ENCODE measurements at regions not wholly inside any gene's neighbourhood (a gene's known extent, or its start where the extent isn't known, plus 50 kb on each side); places are given as distances from the start of the nearest gene placed in this dataset.

GRCh38 chrX:69094977-69095669 is 70.1 kb downstream of the PJA1 start:
- Mint-ChIP-seq H3K4me3 (no peak overlapping the region), H3K27ac (no peak overlapping the region), H3K4me1 (ENCODE audit: low read depth) (no peaks in the 10 kb centered on the region), H3K36me3 (ENCODE audit: insufficient read depth in 2 of 2) (no peaks in the 10 kb centered on the region), H3K27me3 (ENCODE audit: low read depth) (no peaks in the 10 kb centered on the region), H3K9me3 (no peaks in the 10 kb centered on the region)
- DNase-seq (no peak), ATAC-seq (replicated peaks in 1 of 2) (no peak)

DNA sequence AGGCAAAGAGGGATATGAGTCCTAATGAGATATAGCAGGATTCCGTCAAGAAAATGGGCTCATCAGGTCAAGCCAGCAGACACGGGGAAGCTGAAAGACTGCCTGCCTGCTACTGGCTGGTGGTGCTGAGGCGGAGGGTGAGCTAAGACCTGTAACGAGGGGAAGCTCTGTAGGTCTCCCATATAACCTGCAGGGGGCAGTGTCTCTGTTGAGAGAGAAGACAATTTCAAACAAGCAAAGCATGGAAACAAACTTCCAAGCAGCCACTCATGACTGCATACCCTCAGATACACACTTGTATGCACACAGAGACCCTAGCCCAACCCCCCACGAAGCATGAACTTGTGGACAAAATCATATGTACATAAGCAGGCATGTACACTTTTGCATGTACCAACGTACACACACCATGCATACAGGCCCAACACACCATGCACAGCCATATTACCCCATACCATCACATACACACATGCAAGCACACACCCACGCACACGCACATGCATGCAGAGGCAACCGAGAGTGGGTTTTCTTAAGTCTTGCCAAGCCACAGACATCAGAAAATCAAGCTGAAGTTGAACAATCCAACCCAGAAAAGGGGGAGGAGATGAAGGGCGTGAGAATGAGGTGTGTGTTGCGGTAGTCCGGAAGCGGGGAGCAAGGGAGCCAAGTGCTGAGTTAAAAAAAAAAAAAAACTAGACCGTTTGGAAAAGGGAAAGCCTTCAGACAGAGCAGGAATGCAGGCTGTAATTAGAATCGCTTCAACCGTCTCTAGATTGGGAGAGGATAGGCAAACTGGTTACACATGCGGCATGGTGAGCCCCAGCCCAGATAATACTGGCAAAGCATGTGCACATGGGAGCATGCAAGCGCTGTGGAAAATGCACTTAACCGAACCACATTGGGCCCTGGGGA is 71.0 kb downstream of the PJA1 start:
- Mint-ChIP-seq H3K9me3 (no peaks in the 10 kb centered on the region), H3K27me3 (ENCODE audit: low read depth) (no peaks in the 10 kb centered on the region), H3K27ac (no peak overlapping the region), H3K36me3 (ENCODE audit: insufficient read depth in 2 of 2) (no peaks in the 10 kb centered on the region), H3K4me3 (no peak overlapping the region), H3K4me1 (ENCODE audit: low read depth) (no peaks in the 10 kb centered on the region)
- peak; percentile 33 to 34 for DNase-seq
- ATAC-seq (replicated peaks in 1 of 2), result peak; percentile 45 to 47

GRCh38 chrX:69090022-69090421 is 75.2 kb downstream of the PJA1 start:
- no peak for DNase-seq
- Mint-ChIP-seq H3K4me3 (no peak overlapping the region), H3K9me3 (no peaks in the 10 kb centered on the region), H3K27me3 (ENCODE audit: low read depth) (peaks cover 3% of the 10 kb centered on the region), H3K36me3 (ENCODE audit: insufficient read depth in 2 of 2) (no peaks in the 10 kb centered on the region), H3K4me1 (ENCODE audit: low read depth) (no peaks in the 10 kb centered on the region), H3K27ac (no peak overlapping the region)
- ATAC-seq (replicated peaks in 1 of 2), result no peak

DNA sequence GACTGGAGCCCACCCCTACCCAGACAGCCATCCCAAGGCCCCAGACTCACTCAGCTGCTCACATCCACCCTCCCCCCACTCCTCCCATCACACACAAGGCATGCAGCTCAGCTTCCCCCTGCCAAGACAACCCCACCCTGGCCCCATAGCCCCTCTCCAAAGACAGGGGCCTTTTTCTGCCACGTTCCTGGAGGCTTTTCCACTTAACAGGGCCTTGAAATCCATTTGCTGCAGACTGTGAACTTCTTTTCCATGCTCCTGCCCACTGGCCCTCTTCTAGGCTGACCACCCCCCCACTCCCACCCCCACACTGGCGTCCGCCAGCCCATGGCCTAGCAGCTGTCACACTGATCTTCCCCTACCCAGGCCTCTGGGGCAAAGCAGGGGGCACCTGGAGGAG is 76.0 kb downstream of the PJA1 start:
- no peak overlapping the region for H3K27ac Mint-ChIP-seq
- H3K4me3 Mint-ChIP-seq, result no peak overlapping the region
- ATAC-seq (replicated peaks in 1 of 2), result no peak
- peaks cover 8% of the 10 kb centered on the region for H3K27me3 Mint-ChIP-seq (ENCODE audit: low read depth)
- DNase-seq, result no peak
- no peaks in the 10 kb centered on the region for H3K9me3 Mint-ChIP-seq
- no peaks in the 10 kb centered on the region for H3K4me1 Mint-ChIP-seq (ENCODE audit: low read depth)
- H3K36me3 Mint-ChIP-seq (ENCODE audit: insufficient read depth in 2 of 2), result no peaks in the 10 kb centered on the region

GRCh38 chrX:69088171-69088938 is 76.9 kb downstream of the PJA1 start:
- no peak for ATAC-seq (replicated peaks in 1 of 2)
- H3K27me3 Mint-ChIP-seq (ENCODE audit: low read depth), result peaks cover 8% of the 10 kb centered on the region
- H3K4me3 Mint-ChIP-seq, result no peak overlapping the region
- no peaks in the 10 kb centered on the region for H3K4me1 Mint-ChIP-seq (ENCODE audit: low read depth)
- H3K9me3 Mint-ChIP-seq, result no peaks in the 10 kb centered on the region
- no peaks in the 10 kb centered on the region for H3K36me3 Mint-ChIP-seq (ENCODE audit: insufficient read depth in 2 of 2)
- DNase-seq, result no peak
- H3K27ac Mint-ChIP-seq, result no peak overlapping the region

DNA sequence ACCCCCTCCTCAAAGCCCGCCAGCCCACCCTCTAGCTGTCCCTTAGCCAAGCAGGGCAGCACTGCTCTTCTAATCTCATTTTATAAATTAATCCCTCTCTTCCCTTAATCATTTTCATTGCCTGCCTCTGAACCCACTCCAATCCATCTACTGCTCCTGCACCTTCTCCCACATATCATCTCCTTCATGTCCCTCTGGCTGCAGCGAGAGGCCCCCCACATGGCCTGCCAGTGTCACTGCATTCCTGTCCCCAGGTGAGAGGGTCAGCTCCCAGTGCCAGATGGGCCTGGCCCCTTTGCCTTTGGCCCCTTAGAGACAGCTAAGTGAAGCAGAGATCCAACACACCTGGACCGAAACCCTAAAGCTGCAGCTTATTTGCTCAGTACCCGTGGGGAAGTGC is 79.4 kb downstream of the PJA1 start:
- DNase-seq (no peak), ATAC-seq (replicated peaks in 1 of 2) (no peak)
- Mint-ChIP-seq H3K27ac (no peak overlapping the region), H3K27me3 (ENCODE audit: low read depth) (peaks cover 8% of the 10 kb centered on the region), H3K4me1 (ENCODE audit: low read depth) (no peaks in the 10 kb centered on the region), H3K36me3 (ENCODE audit: insufficient read depth in 2 of 2) (no peaks in the 10 kb centered on the region), H3K4me3 (no peak overlapping the region), H3K9me3 (no peaks in the 10 kb centered on the region)

GRCh38 chrX:69085151-69085550 is 80.1 kb downstream of the PJA1 start:
- ATAC-seq (replicated peaks in 1 of 2), result no peak
- no peaks in the 10 kb centered on the region for H3K36me3 Mint-ChIP-seq (ENCODE audit: insufficient read depth in 2 of 2)
- H3K27ac Mint-ChIP-seq, result no peak overlapping the region
- no peaks in the 10 kb centered on the region for H3K4me1 Mint-ChIP-seq (ENCODE audit: low read depth)
- H3K4me3 Mint-ChIP-seq, result no peak overlapping the region
- H3K9me3 Mint-ChIP-seq, result no peaks in the 10 kb centered on the region
- peaks cover 11% of the 10 kb centered on the region for H3K27me3 Mint-ChIP-seq (ENCODE audit: low read depth)
- no peak for DNase-seq

DNA sequence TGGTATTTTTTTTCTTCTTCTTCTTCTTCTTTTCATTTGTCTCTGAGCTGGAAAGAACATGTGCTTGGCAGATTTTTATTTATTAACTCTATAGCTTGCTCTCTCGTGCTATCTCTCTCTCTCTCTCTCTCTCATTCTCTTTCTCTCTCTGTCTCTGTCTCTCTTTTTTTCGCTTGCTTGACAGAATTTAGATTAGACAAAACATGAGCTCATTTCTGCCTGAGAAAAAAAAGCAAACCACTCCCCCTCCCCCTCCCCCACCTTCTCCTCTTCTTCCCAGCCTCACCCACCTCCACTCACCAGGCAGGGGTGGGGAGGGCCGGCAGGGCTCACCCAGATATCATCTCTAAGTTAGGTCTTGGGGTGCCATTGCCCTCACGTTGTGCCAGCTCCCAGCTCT is 81.5 kb downstream of the PJA1 start:
- DNase-seq (no peak), ATAC-seq (replicated peaks in 1 of 2) (no peak)
- Mint-ChIP-seq H3K4me3 (no peak overlapping the region), H3K9me3 (no peaks in the 10 kb centered on the region), H3K4me1 (ENCODE audit: low read depth) (peaks cover 5% of the 10 kb centered on the region), H3K27me3 (ENCODE audit: low read depth) (peaks cover 23% of the 10 kb centered on the region), H3K27ac (no peak overlapping the region), H3K36me3 (ENCODE audit: insufficient read depth in 2 of 2) (no peaks in the 10 kb centered on the region)

GRCh38 chrX:69083361-69083760 is 81.9 kb downstream of the PJA1 start:
- H3K27me3 Mint-ChIP-seq (ENCODE audit: low read depth), result peaks cover 27% of the 10 kb centered on the region
- peaks cover 5% of the 10 kb centered on the region for H3K4me1 Mint-ChIP-seq (ENCODE audit: low read depth)
- DNase-seq (no peak), ATAC-seq (replicated peaks in 1 of 2) (no peak)
- no peak overlapping the region for H3K4me3 Mint-ChIP-seq
- H3K36me3 Mint-ChIP-seq (ENCODE audit: insufficient read depth in 2 of 2), result no peaks in the 10 kb centered on the region
- H3K9me3 Mint-ChIP-seq, result no peaks in the 10 kb centered on the region
- H3K27ac Mint-ChIP-seq, result no peak overlapping the region

DNA sequence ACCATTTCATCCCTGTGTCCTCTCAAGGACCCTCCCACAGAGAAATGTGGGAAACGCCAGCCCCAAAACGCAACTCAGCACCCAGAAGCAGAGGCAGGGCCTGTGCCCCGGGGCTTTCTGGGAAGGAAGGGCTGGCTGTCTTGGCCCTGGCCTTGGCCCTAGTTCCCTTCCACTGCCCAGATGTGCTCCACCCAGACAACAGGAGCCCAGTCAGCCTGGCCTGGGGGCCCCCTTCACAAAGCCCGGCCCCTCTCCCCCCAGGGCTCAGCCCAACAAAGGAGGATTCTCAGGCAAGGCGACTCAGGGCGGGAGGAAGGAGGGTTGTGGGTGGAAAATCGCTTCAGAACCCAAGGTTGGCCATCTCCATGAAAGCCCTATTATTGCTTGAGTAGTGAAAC is 82.5 kb downstream of the PJA1 start:
- ATAC-seq (replicated peaks in 1 of 2) (no peak), DNase-seq (no peak)
- H3K4me3 Mint-ChIP-seq, result no peak overlapping the region

GRCh38 chrX:69082055-69082752 is 83.0 kb downstream of the PJA1 start:
- H3K9me3 Mint-ChIP-seq, result no peaks in the 10 kb centered on the region
- no peaks in the 10 kb centered on the region for H3K36me3 Mint-ChIP-seq (ENCODE audit: insufficient read depth in 2 of 2)
- H3K27me3 Mint-ChIP-seq (ENCODE audit: low read depth), result peaks cover 28% of the 10 kb centered on the region
- peaks cover 5% of the 10 kb centered on the region for H3K4me1 Mint-ChIP-seq (ENCODE audit: low read depth)
- no peak overlapping the region for H3K27ac Mint-ChIP-seq
- no peak for DNase-seq
- H3K4me3 Mint-ChIP-seq, result no peak overlapping the region
- ATAC-seq (replicated peaks in 1 of 2), result no peak

More for the DNA sequence above, 82.5 kb downstream of the PJA1 start:
- Mint-ChIP-seq H3K4me1 (ENCODE audit: low read depth) (peaks cover 5% of the 10 kb centered on the region), H3K9me3 (no peaks in the 10 kb centered on the region), H3K27ac (no peak overlapping the region), H3K36me3 (ENCODE audit: insufficient read depth in 2 of 2) (no peaks in the 10 kb centered on the region), H3K27me3 (ENCODE audit: low read depth) (peaks cover 28% of the 10 kb centered on the region)

DNA sequence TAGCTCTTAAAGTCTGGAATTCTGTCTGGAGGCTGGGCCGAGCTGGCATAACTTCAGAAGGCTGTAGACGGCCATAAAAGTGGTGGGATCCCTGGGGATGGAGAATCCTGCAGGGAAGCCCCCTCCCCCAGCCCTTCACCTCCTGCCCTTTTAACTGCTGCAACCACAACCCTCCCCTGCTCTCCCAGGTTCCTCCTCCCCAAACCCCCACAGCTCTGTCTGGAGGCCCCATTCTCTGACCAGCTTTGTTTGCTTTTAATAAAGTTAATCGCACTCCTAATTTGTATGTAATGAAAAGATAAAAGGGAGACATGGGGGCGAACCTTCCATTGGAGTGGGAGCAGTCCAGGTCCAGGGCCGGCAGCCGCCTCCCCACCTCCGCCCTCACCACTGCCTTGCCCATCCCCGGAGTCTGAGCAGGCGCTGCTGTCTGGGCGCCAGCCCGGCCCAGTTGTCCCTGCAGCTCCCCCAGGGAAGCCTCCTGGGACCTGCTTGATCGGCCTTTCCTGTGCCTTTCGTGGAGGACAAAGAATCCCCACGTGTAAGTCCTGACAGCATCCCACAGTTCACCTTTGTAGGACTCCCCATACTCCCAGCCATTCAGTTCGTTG is 84.3 kb downstream of the PJA1 start:
- Mint-ChIP-seq H3K27me3 (ENCODE audit: low read depth) (peaks cover 36% of the 10 kb centered on the region), H3K9me3 (peaks cover 0 to 1% of the 10 kb centered on the region in 2 donors), H3K4me1 (ENCODE audit: low read depth) (peaks cover 5% of the 10 kb centered on the region), H3K4me3 (no peak overlapping the region), H3K27ac (no peak overlapping the region), H3K36me3 (ENCODE audit: insufficient read depth in 2 of 2) (no peaks in the 10 kb centered on the region)
- DNase-seq (no peak), ATAC-seq (replicated peaks in 1 of 2) (no peak)

All from activated T-cell treated with anti-CD3 and anti-CD28 coated beads, Interleukin-2, amount 50 U/mL, for 72 hours (primary cell).